Neuronal stem cell (in vitro differentiated cells): ENCODE measurements at regions not wholly inside any gene's neighbourhood (a gene's known extent, or its start where the extent isn't known, plus 50 kb on each side); places are given as distances from the start of the nearest gene placed in this dataset.

Experiments
- DNase-seq: peaks from one replicate; pipeline ENCODE4 v3.0.0-alpha.2; 2013; ENCODE audit warnings: low spot score
- H2AFZ ChIP-seq: one replicate; pipeline ENCODE4 v1.6.1; 2013; ENCODE audit warnings: mild to moderate bottlenecking, low read length, inconsistent platforms
- H2AK5ac ChIP-seq: 2 replicates; pipeline ENCODE4 v1.6.1; 2013; ENCODE audit warnings: low read depth, mild to moderate bottlenecking, inconsistent platforms, low read length, moderate library complexity, mixed read lengths
- H2BK120ac ChIP-seq: 2 replicates; pipeline ENCODE4 v1.6.1; 2013; ENCODE audit warnings: low read depth, mild to moderate bottlenecking, inconsistent platforms, low read length, moderate library complexity, mixed read lengths
- H2BK12ac ChIP-seq: one replicate; pipeline ENCODE4 v1.6.1; 2013; ENCODE audit warnings: low read length, inconsistent platforms
- H2BK15ac ChIP-seq: 2 replicates; pipeline ENCODE4 v1.6.1; 2013; ENCODE audit warnings: mild to moderate bottlenecking, low read length, inconsistent platforms, mixed read lengths
- H2BK5ac ChIP-seq: one replicate; pipeline ENCODE4 v1.6.1; 2013; ENCODE audit warnings: inconsistent platforms, mild to moderate bottlenecking, low read length, moderate library complexity
- H3K14ac ChIP-seq: one replicate; pipeline ENCODE4 v1.6.1; 2013; ENCODE audit warnings: low read length, inconsistent platforms
- H3K18ac ChIP-seq: 2 replicates; pipeline ENCODE4 v1.6.1; 2013; ENCODE audit warnings: low read length, inconsistent platforms
- H3K23ac ChIP-seq: 2 replicates; pipeline ENCODE4 v1.6.1; 2013; ENCODE audit warnings: low read depth, mild to moderate bottlenecking, mixed read lengths, low read length, inconsistent platforms; ENCODE audit not compliant: poor library complexity
- H3K27ac ChIP-seq: replicated peaks from 3 replicates; pipeline ENCODE4 v1.5.1; 2013; ENCODE audit warnings: low read length, inconsistent platforms
- H3K27me3 ChIP-seq, 3 experiments: 2 replicates each; pipeline ENCODE4 v1.6.1; 2013; ENCODE audit warnings: low read length in 3 of 3, mild to moderate bottlenecking in 2 of 3, inconsistent platforms in 1 of 3, low read depth in 1 of 3, mixed read lengths in 1 of 3, moderate library complexity in 1 of 3; ENCODE audit not compliant: control insufficient read depth in 3 of 3, insufficient read depth in 3 of 3
- H3K36me3 ChIP-seq, 2 donors: replicated peaks in 1 of 2; 2 replicates each; pipeline ENCODE4 v1.6.1; 2013; ENCODE audit warnings: low read length in 2 of 2; ENCODE audit not compliant: control insufficient read depth in 2 of 2, insufficient read depth in 2 of 2
- H3K4ac ChIP-seq: 2 replicates; pipeline ENCODE4 v1.6.1; 2013; ENCODE audit warnings: inconsistent platforms, mild to moderate bottlenecking, low read length, moderate library complexity
- H3K4me1 ChIP-seq, 2 donors: 1 replicate in 1 of 2; 2 replicates in 1 of 2; pipeline ENCODE4 v1.6.1; 2013; ENCODE audit warnings: low read length in 2 of 2, low read depth in 1 of 2; ENCODE audit not compliant: control insufficient read depth in 2 of 2, insufficient read depth in 1 of 2
- H3K4me2 ChIP-seq: one replicate; pipeline ENCODE4 v1.6.1; 2013; ENCODE audit warnings: mild to moderate bottlenecking, low read length, inconsistent platforms; ENCODE audit not compliant: insufficient read depth, poor library complexity, severe bottlenecking
- H3K4me3 ChIP-seq, 2 donors: 2 replicates each; pipeline ENCODE4 v1.5.1; 2013; ENCODE audit warnings: low read length in 2 of 2, mild to moderate bottlenecking in 2 of 2, inconsistent platforms in 1 of 2, moderate library complexity in 1 of 2
- H3K79me1 ChIP-seq: one replicate; pipeline ENCODE4 v1.6.1; 2013; ENCODE audit warnings: low read depth, mild to moderate bottlenecking, inconsistent platforms, low read length, moderate library complexity
- H3K9ac ChIP-seq: one replicate; pipeline ENCODE4 v1.6.1; 2013; ENCODE audit warnings: mild to moderate bottlenecking, low read depth, low read length, inconsistent platforms; ENCODE audit not compliant: poor library complexity
- H3K9me3 ChIP-seq, 2 donors: replicated peaks in 1 of 2; 2 replicates each; pipeline versions ENCODE3 to v1.6.1; 2013; ENCODE audit warnings: low read length in 2 of 2, mild to moderate bottlenecking in 2 of 2, inconsistent platforms in 1 of 2, low read depth in 1 of 2, mixed read lengths in 1 of 2, moderate library complexity in 1 of 2; ENCODE audit not compliant: control insufficient read depth in 2 of 2, insufficient read depth in 1 of 2
- H4K8ac ChIP-seq: one replicate; pipeline ENCODE4 v1.6.1; 2013; ENCODE audit warnings: low read depth, mild to moderate bottlenecking, inconsistent platforms, low read length, moderate library complexity
- H4K91ac ChIP-seq: one replicate; pipeline ENCODE4 v1.6.1; 2013; ENCODE audit warnings: low read length, low read depth, mild to moderate bottlenecking, inconsistent platforms; ENCODE audit not compliant: poor library complexity
- WGBS, 2 donors: extraction: QIAGEN DNeasy Blood & Tissue Kit; methylation state at CpG; one replicate each; pipeline ENCODE4 v1.1.7; 2013; ENCODE audit warnings: missing lambda C conversion rate in 2 of 2, mixed read lengths in 1 of 2; ENCODE audit not compliant: insufficient read length in 2 of 2, insufficient replicate concordance in 1 of 2; ENCODE audit errors: extremely low coverage in 2 of 2; 5-methylcytosine and 5-hydroxymethylcytosine counted together

DNA sequence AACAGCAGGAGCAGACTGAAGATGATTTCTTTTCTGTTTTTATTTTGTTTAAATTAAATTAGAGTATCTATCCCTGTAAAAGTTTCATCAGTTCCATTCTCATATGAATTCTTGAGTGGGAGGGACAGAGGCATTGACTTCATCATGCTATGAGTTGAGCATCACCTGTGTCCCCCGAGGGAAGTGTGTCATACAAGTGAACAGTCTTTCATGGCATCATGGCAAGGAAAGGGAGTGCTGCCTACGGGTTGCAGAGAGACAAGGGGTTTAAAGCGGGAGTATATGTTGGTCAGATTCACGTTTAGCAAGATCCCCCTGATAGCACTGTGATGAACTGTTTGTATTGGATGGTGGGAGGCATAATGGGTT, 52.7 kb upstream of the HIF1A start:
- H2BK15ac ChIP-seq, result no peak overlapping the region
- H3K9ac ChIP-seq, result no peak overlapping the region
- H2AK5ac ChIP-seq, result no peak overlapping the region
- H3K36me3 ChIP-seq, result no peaks in the 10 kb centered on the region
- no peak overlapping the region for H4K8ac ChIP-seq
- no peak overlapping the region for H4K91ac ChIP-seq
- H3K14ac ChIP-seq, result no peak overlapping the region
- peaks cover 0 to 5% of the 10 kb centered on the region in 2 donors for H3K9me3 ChIP-seq
- no peak overlapping the region for H2AFZ ChIP-seq
- no peaks in the 10 kb centered on the region for H3K27me3 ChIP-seq
- no peaks in the 10 kb centered on the region for H3K79me1 ChIP-seq
- H3K4me2 ChIP-seq, result no peak overlapping the region
- no peak overlapping the region for H3K27ac ChIP-seq
- no CpG with 5 or more reads among the region's 4 CpGs for WGBS, 2 donors
- no peak overlapping the region for H2BK5ac ChIP-seq
- DNase-seq, result no peak
- H3K18ac ChIP-seq, result no peak overlapping the region
- no peak overlapping the region for H2BK12ac ChIP-seq
- no peak overlapping the region for H2BK120ac ChIP-seq
- peaks cover 2 to 3% of the 10 kb centered on the region in 2 donors for H3K4me1 ChIP-seq
- no peak overlapping the region for H3K4ac ChIP-seq
- H3K4me3 ChIP-seq, result no peak overlapping the region
- H3K23ac ChIP-seq, result no peak overlapping the region

DNA sequence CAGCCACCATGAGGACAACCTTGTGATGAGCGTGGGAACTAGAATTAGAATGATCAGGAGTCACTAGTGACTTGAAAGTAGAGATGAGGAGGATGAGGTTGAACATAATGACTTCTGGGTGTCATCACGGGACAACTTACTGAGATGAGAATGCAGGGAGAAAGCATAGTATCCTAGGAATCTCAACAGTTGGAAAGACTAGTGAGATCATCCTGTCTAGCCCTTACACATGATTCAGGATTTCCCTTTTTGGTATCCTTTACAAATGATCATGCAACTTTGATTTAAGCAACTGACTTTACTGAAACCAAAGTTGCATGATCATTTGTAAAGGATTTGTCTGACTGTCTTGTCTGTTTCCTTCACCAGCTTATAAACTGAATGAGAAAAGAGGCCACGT, 51.8 kb upstream of the HIF1A start:
- no CpG with 5 or more reads among the region's 3 CpGs for WGBS, 2 donors
- peaks cover 0 to 5% of the 10 kb centered on the region in 2 donors for H3K9me3 ChIP-seq
- no peak overlapping the region for H3K14ac ChIP-seq
- H3K4me1 ChIP-seq, result peaks cover 2 to 3% of the 10 kb centered on the region in 2 donors
- no peak overlapping the region for H2BK15ac ChIP-seq
- no peak overlapping the region for H4K91ac ChIP-seq
- no peak overlapping the region for H2AFZ ChIP-seq
- H3K27me3 ChIP-seq, result no peaks in the 10 kb centered on the region
- H3K4me3 ChIP-seq, result no peak overlapping the region
- H3K79me1 ChIP-seq, result no peaks in the 10 kb centered on the region
- no peak overlapping the region for H3K18ac ChIP-seq
- no peak overlapping the region for H2BK5ac ChIP-seq
- no peak overlapping the region for H3K4ac ChIP-seq
- no peak overlapping the region for H3K9ac ChIP-seq
- no peak for DNase-seq
- no peak overlapping the region for H2AK5ac ChIP-seq
- no peak overlapping the region for H3K27ac ChIP-seq
- H4K8ac ChIP-seq, result no peak overlapping the region
- H2BK12ac ChIP-seq, result no peak overlapping the region
- no peak overlapping the region for H3K23ac ChIP-seq
- H3K36me3 ChIP-seq, result no peaks in the 10 kb centered on the region
- no peak overlapping the region for H3K4me2 ChIP-seq
- H2BK120ac ChIP-seq, result no peak overlapping the region

DNA sequence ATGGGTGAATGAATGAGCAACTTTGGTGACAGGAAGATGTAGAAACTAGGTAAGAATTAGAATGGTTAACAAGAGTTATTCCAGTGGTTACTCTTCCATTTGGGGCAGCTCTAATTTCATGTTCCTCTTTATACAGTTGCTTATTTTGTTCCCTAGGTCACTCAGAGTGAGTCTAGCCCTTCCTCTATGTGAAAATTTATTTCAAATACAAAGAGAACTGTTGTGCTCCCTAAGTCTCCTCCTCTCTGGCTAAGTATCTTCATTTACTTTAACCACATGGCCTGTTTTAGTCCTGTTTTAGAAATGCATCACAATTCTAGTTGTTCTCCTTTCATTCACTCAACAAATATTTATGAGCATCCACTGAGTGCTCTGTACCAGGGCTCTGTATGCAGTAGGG, 51.1 kb upstream of the HIF1A start:
- H2BK12ac ChIP-seq, result no peak overlapping the region
- H2BK15ac ChIP-seq, result no peak overlapping the region
- H2BK5ac ChIP-seq, result no peak overlapping the region
- H3K4me2 ChIP-seq, result no peak overlapping the region
- no peaks in the 10 kb centered on the region for H3K27me3 ChIP-seq
- no peak overlapping the region for H3K4ac ChIP-seq
- no peak overlapping the region for H2BK120ac ChIP-seq
- H3K23ac ChIP-seq, result no peak overlapping the region
- no peak overlapping the region for H3K27ac ChIP-seq
- H3K18ac ChIP-seq, result no peak overlapping the region
- H4K8ac ChIP-seq, result no peak overlapping the region
- H3K79me1 ChIP-seq, result no peaks in the 10 kb centered on the region
- H3K9me3 ChIP-seq, result peaks cover 0 to 5% of the 10 kb centered on the region in 2 donors
- H3K4me1 ChIP-seq, result peaks cover 2 to 3% of the 10 kb centered on the region in 2 donors
- no peak for DNase-seq
- H2AK5ac ChIP-seq, result no peak overlapping the region
- H3K36me3 ChIP-seq, result no peaks in the 10 kb centered on the region
- H3K9ac ChIP-seq, result no peak overlapping the region
- no peak overlapping the region for H2AFZ ChIP-seq
- no peak overlapping the region for H3K14ac ChIP-seq
- no peak overlapping the region for H4K91ac ChIP-seq
- H3K4me3 ChIP-seq, result no peak overlapping the region

DNA sequence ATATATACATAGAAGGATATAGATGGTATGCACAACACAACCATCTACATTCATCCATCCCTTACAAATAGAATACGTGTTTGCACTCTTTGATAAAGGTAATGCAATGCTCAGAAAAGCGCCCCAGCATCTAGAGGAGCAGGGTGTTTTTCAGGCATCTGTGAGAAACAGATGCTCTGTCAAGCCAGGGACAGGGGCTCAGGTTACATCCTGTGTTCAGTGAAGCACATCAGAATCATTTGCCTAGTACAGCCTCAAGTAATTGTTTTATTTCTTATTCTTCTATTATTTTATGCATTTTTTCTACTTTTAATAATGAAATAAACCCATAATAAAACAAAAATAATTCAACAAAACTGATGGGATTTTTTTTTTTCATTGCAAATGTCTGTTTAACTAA, 50.5 kb upstream of the HIF1A start:
- H3K79me1 ChIP-seq, result no peaks in the 10 kb centered on the region
- H3K27ac ChIP-seq, result no peak overlapping the region
- H2AFZ ChIP-seq, result no peak overlapping the region
- H3K4me3 ChIP-seq, result no peak overlapping the region
- H2BK5ac ChIP-seq, result no peak overlapping the region
- H3K18ac ChIP-seq, result no peak overlapping the region
- H3K4me2 ChIP-seq, result no peak overlapping the region
- H3K9ac ChIP-seq, result no peak overlapping the region
- no peak overlapping the region for H2BK120ac ChIP-seq
- peak; percentile 15 for DNase-seq
- H4K8ac ChIP-seq, result no peak overlapping the region
- no peak overlapping the region for H3K4ac ChIP-seq
- H2BK12ac ChIP-seq, result no peak overlapping the region
- no peak overlapping the region for H4K91ac ChIP-seq
- no peak overlapping the region for H3K14ac ChIP-seq
- H2BK15ac ChIP-seq, result no peak overlapping the region
- H3K36me3 ChIP-seq, result no peaks in the 10 kb centered on the region
- H3K23ac ChIP-seq, result no peak overlapping the region
- peaks cover 0 to 5% of the 10 kb centered on the region in 2 donors for H3K9me3 ChIP-seq
- no CpG with 5 or more reads among the region's 2 CpGs for WGBS, 2 donors
- peaks cover 2 to 3% of the 10 kb centered on the region in 2 donors for H3K4me1 ChIP-seq
- H3K27me3 ChIP-seq, result no peaks in the 10 kb centered on the region
- H2AK5ac ChIP-seq, result no peak overlapping the region
